Epithelial cell of esophagus (primary cell): ENCODE measurements at regions not wholly inside any gene's neighbourhood (a gene's known extent, or its start where the extent isn't known, plus 50 kb on each side); places are given as distances from the start of the nearest gene placed in this dataset.

Source experiments
- DNase-seq: peaks from one replicate; pipeline ENCODE4 v3.0.0; 2010; ENCODE audit warnings: low read depth
- H3K4me3 ChIP-seq: 2 replicates; pipeline ENCODE4 v1.5.1; 2011; ENCODE audit warnings: mild to moderate bottlenecking, low read length, control low read depth
- CTCF ChIP-seq: IDR thresholded peaks from 2 replicates; pipeline ENCODE4 v1.5.1; 2011; ENCODE audit warnings: low read depth, mild to moderate bottlenecking, low read length, control low read depth, inconsistent platforms; ENCODE audit not compliant: insufficient read depth; ENCODE audit errors: missing control alignments

DNA sequence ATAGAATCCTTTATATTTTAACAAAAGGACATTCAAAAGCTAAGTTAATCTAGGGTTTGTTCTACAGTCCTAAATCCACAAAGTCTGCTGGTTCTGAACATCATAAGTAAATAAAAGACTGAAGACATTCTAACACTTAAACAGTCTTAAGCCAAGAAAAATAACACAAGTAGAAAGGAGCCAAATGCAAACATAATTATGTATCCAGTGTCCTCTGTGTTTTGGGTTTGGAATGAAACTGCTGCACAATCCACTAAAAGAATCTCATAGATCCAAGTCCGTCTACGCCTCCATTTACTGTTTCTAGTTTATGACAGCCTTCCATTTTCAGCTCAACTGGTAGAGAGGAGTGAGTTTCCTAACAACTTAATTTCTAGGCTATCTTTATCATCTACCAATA is 623.6 kb upstream of the FZD8 start:
- TF ChIP-seq CTCF = no peak
- no peak for DNase-seq
- H3K4me3 ChIP-seq = no peak overlapping the region

- DNase-seq = peak; percentile 46
- no peak for TF ChIP-seq CTCF
- no peak overlapping the region for H3K4me3 ChIP-seq
Measured at GRCh38 chr10:36263871-36264270, 621.8 kb upstream of the FZD8 start.

DNA sequence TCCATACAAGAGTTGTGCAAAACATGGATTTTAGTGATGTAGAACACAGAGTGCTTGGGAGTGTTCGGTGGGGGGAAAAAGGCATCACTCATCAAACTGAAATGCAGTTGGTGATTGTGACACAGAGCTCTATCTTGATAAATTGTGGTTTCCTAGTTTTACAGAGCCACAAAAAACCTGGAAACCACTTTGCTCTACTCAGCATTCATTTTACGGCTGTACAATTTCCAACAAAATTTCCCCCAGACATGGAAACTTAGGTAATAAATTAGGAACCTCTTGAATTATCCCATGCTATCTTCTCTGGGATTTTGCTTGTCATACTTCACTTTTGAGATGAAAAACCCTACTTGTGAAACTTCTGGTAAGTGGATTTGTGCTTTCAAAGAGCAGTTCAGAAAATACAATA is 614.9 kb upstream of the FZD8 start:
- no peak for DNase-seq
- no peak for TF ChIP-seq CTCF
- no peak overlapping the region for H3K4me3 ChIP-seq

DNA sequence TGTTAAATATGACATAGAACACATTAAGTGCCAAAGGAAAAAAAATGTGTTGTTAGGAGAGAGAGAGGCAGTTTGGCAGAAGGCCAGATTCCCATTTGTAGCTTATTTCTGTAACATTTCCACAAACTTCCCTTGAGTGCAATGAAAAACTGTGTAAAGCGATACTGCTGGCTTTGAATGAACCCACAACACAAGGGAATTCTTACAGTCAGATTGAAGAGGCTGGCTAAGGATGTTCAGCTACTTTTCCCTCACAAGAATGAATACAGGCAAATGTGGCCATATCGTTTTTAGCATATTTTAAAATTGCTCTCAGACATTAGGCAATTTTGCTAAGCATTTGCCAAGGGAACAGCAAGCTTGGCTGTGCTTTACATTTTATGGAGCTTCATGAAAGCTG is 614.1 kb upstream of the FZD8 start:
- no peak overlapping the region for H3K4me3 ChIP-seq
- no peak for TF ChIP-seq CTCF
- no peak for DNase-seq

- no peak overlapping the region for H3K4me3 ChIP-seq
- no peak for TF ChIP-seq CTCF
- DNase-seq = peak; percentile 65
Measured at GRCh38 chr10:36254199-36254598, 612.1 kb upstream of the FZD8 start.

- no peak overlapping the region for H3K4me3 ChIP-seq
- no peak for DNase-seq
- no peak for TF ChIP-seq CTCF
Measured at GRCh38 chr10:36253731-36254130, 611.6 kb upstream of the FZD8 start.

DNA sequence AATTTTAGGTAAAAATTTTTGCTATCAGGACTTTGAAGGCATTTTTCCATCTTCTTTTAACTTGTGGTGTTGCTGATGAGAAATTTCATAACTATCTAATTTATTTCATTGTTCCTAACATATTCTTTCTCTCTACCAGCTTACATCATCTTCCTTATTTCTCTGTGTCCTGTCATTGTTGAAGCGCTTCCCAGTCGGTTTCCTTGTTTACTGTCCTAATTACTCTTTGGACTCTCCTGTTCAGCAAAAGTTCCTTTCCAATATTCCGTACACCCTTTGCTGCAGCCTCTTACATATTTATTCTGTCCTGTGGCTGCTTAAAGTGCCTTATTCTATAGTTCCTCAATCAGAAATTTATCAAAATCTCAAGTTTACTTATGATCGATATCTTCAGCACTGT is 609.0 kb upstream of the FZD8 start:
- DNase-seq = no peak
- H3K4me3 ChIP-seq = no peak overlapping the region
- no peak for TF ChIP-seq CTCF
